ENCODE measurements at regions not wholly inside any gene's neighbourhood (a gene's known extent, or its start where the extent isn't known, plus 50 kb on each side); places are given as distances from the start of the nearest gene placed in this dataset.

GRCh38 chr17:65463242-65463641 lies 98.2 kb downstream of the AXIN2 start:
- TF ChIP-seq CTCF (IDR thresholded peaks at IDR 0.05; ENCODE audit: low read depth, low read length) (no peak), POLR2A (IDR thresholded peaks at IDR 0.05; ENCODE audit: extremely low read depth, insufficient read length) (no peak)

All from NB4 (cell line).